ENCODE measurements at regions not wholly inside any gene's neighbourhood (a gene's known extent, or its start where the extent isn't known, plus 50 kb on each side); places are given as distances from the start of the nearest gene placed in this dataset.
"Not testable (repeated sequence)": the region's sequence is repeated elsewhere in the genome, so short reads cannot be mapped to it uniquely, and the experiment has no call there.

GRCh38 chr20:18876394-18876793 is 62.8 kb downstream of the SCP2D1 start:
- not testable (repeated sequence) for H3K4me1 ChIP-seq (ENCODE audit: insufficient read depth, low read length); H3K4me3 ChIP-seq (ENCODE audit: low read length); H3K9ac ChIP-seq (ENCODE audit: low read depth, low read length); H3K36me3 ChIP-seq (ENCODE audit: insufficient read depth, low read depth, low read length); H3K27ac ChIP-seq (ENCODE audit: low read length); H3K27me3 ChIP-seq (ENCODE audit: insufficient read depth, low read length); H3K9me3 ChIP-seq (ENCODE audit: insufficient read depth, low read depth, low read length)

DNA sequence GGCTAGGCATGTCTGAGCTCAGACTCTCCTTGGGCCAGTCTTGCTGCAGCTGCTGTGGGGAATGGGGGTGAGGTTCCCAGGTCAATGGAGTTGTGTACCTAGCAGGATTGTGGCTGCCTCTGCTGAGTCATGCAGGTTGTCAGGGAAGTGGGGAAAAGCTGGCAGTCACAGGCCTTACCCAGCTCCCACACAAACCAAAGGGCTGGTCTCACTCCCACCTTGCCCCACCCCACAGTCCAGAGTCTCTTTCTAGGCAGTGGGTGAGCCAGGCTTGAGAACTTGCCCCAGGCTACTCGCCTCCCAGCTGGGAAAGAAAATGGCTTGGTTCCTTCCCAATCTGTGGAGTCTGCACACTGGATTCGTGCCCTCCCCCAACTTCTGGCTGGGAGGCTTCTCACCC is 65.7 kb downstream of the SCP2D1 start:
- no peak overlapping the region for H3K9ac ChIP-seq (ENCODE audit: low read depth, low read length)
- no peaks in the 10 kb centered on the region for H3K9me3 ChIP-seq (ENCODE audit: insufficient read depth, low read depth, low read length)
- H3K27ac ChIP-seq (ENCODE audit: low read length), result no peak overlapping the region
- H3K4me3 ChIP-seq (ENCODE audit: low read length), result no peak overlapping the region
- H3K27me3 ChIP-seq (ENCODE audit: insufficient read depth, low read length), result no peaks in the 10 kb centered on the region
- H3K36me3 ChIP-seq (ENCODE audit: insufficient read depth, low read depth, low read length), result no peaks in the 10 kb centered on the region
- H3K4me1 ChIP-seq (ENCODE audit: insufficient read depth, low read length), result no peaks in the 10 kb centered on the region

- H3K27me3 ChIP-seq (ENCODE audit: insufficient read depth, low read length), result no peaks in the 10 kb centered on the region
- no peaks in the 10 kb centered on the region for H3K4me1 ChIP-seq (ENCODE audit: insufficient read depth, low read length)
- H3K27ac ChIP-seq (ENCODE audit: low read length), result no peak overlapping the region
- H3K9ac ChIP-seq (ENCODE audit: low read depth, low read length), result no peak overlapping the region
- H3K9me3 ChIP-seq (ENCODE audit: insufficient read depth, low read depth, low read length), result no peaks in the 10 kb centered on the region; the same call in 1 of the 2 replicates
- H3K36me3 ChIP-seq (ENCODE audit: insufficient read depth, low read depth, low read length), result no peaks in the 10 kb centered on the region
- no peak overlapping the region for H3K4me3 ChIP-seq (ENCODE audit: low read length)
Observed at GRCh38 chr20:18886756-18887155, 73.2 kb downstream of the SCP2D1 start.

GRCh38 chr20:18901980-18902737 is 88.6 kb downstream of the SCP2D1 start:
- Histone ChIP-seq H3K27ac (ENCODE audit: low read length) (no peak overlapping the region), H3K4me3 (ENCODE audit: low read length) (no peak overlapping the region), H3K9ac (ENCODE audit: low read depth, low read length) (no peak overlapping the region), H3K4me1 (ENCODE audit: insufficient read depth, low read length) (peaks cover 3% of the 10 kb centered on the region; the same call in 1 of the 2 replicates), H3K27me3 (ENCODE audit: insufficient read depth, low read length) (no peaks in the 10 kb centered on the region), H3K9me3 (ENCODE audit: insufficient read depth, low read depth, low read length) (no peaks in the 10 kb centered on the region), H3K36me3 (ENCODE audit: insufficient read depth, low read depth, low read length) (no peaks in the 10 kb centered on the region)

DNA sequence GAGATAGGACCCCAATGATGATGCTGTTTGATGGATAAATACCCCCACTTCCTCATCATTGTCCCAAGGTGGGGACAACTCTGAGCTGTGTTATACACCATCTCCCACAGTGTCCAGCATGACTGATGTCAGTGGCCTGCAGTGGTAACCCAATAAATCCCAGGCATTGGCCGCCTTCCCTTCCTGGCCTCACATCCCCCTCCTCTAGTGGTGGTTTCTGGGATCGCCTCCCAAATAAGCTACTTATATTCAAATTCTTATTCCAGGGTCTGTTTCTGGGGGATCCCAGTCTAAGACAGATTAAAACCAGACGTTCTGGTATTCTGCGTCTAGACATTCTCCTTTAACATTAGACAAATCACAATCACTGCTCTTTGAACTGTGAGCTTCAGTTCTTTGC is 90.6 kb downstream of the SCP2D1 start:
- H3K27me3 ChIP-seq (ENCODE audit: insufficient read depth, low read length), result no peaks in the 10 kb centered on the region
- H3K4me1 ChIP-seq (ENCODE audit: insufficient read depth, low read length), result peaks cover 11% of the 10 kb centered on the region
- H3K36me3 ChIP-seq (ENCODE audit: insufficient read depth, low read depth, low read length), result no peaks in the 10 kb centered on the region
- no peak overlapping the region for H3K4me3 ChIP-seq (ENCODE audit: low read length)
- H3K9ac ChIP-seq (ENCODE audit: low read depth, low read length), result no peak overlapping the region
- H3K9me3 ChIP-seq (ENCODE audit: insufficient read depth, low read depth, low read length), result no peaks in the 10 kb centered on the region
- H3K27ac ChIP-seq (ENCODE audit: low read length), result no peak overlapping the region

DNA sequence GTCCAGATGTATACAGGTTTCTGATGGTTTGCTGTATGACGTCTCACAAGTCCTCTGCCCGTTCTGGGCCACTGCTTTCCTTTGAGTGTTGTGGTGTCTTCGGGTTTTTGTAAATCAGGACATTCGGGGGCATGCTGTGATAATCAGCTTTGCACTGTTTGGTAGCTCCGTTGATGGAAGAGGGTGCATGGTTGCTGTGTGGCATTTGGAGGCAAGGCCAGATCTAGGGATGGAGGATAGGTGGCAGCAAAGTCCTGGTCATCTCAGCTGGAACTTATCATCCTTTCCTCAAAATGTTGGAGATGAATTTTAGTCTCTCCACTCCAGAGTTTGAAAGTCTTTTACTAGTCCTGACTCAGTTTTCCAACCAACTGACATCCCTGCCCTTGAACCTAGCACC is 91.0 kb downstream of the SCP2D1 start:
- Histone ChIP-seq H3K4me1 (ENCODE audit: insufficient read depth, low read length) (peaks cover 13% of the 10 kb centered on the region), H3K4me3 (ENCODE audit: low read length) (no peak overlapping the region), H3K27ac (ENCODE audit: low read length) (no peak overlapping the region), H3K36me3 (ENCODE audit: insufficient read depth, low read depth, low read length) (no peaks in the 10 kb centered on the region), H3K9ac (ENCODE audit: low read depth, low read length) (no peak overlapping the region), H3K27me3 (ENCODE audit: insufficient read depth, low read length) (no peaks in the 10 kb centered on the region), H3K9me3 (ENCODE audit: insufficient read depth, low read depth, low read length) (no peaks in the 10 kb centered on the region)

GRCh38 chr20:18906046-18906445 is 92.5 kb downstream of the SCP2D1 start:
- H3K9me3 ChIP-seq (ENCODE audit: insufficient read depth, low read depth, low read length), result no peaks in the 10 kb centered on the region
- peaks cover 13% of the 10 kb centered on the region for H3K4me1 ChIP-seq (ENCODE audit: insufficient read depth, low read length)
- no peak overlapping the region for H3K27ac ChIP-seq (ENCODE audit: low read length)
- H3K9ac ChIP-seq (ENCODE audit: low read depth, low read length), result no peak overlapping the region
- H3K36me3 ChIP-seq (ENCODE audit: insufficient read depth, low read depth, low read length), result no peaks in the 10 kb centered on the region
- H3K27me3 ChIP-seq (ENCODE audit: insufficient read depth, low read length), result no peaks in the 10 kb centered on the region
- no peak overlapping the region for H3K4me3 ChIP-seq (ENCODE audit: low read length)

DNA sequence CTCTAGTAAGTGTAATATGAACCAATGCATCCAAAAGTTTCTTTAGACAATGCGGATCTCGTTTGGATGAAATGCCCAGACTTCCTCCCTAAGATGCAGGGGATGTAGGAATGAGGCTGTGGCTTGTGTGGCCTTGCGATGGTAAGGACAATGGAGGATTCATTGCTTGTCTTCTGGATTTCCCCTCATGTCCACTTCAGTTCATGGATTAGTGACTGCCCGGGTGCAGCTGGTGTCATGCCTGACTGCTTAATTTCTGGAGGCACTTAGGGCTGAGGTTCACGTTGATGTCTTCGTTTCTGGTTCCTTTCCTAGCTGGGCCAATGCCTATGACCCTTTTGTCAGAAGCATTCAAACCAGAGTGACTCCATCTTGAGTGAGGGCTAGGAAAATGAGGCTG is 93.8 kb downstream of the SCP2D1 start:
- Histone ChIP-seq H3K9ac (ENCODE audit: low read depth, low read length) (no peak overlapping the region), H3K27me3 (ENCODE audit: insufficient read depth, low read length) (no peaks in the 10 kb centered on the region), H3K27ac (ENCODE audit: low read length) (no peak overlapping the region), H3K9me3 (ENCODE audit: insufficient read depth, low read depth, low read length) (no peaks in the 10 kb centered on the region), H3K4me3 (ENCODE audit: low read length) (no peak overlapping the region), H3K36me3 (ENCODE audit: insufficient read depth, low read depth, low read length) (no peaks in the 10 kb centered on the region), H3K4me1 (ENCODE audit: insufficient read depth, low read length) (peaks cover 12% of the 10 kb centered on the region)

GRCh38 chr20:18908109-18908508 is 94.5 kb downstream of the SCP2D1 start:
- no peaks in the 10 kb centered on the region for H3K9me3 ChIP-seq (ENCODE audit: insufficient read depth, low read depth, low read length)
- no peak overlapping the region for H3K9ac ChIP-seq (ENCODE audit: low read depth, low read length)
- peaks cover 12% of the 10 kb centered on the region for H3K4me1 ChIP-seq (ENCODE audit: insufficient read depth, low read length)
- H3K27me3 ChIP-seq (ENCODE audit: insufficient read depth, low read length), result no peaks in the 10 kb centered on the region
- no peak overlapping the region for H3K4me3 ChIP-seq (ENCODE audit: low read length)
- no peaks in the 10 kb centered on the region for H3K36me3 ChIP-seq (ENCODE audit: insufficient read depth, low read depth, low read length)
- H3K27ac ChIP-seq (ENCODE audit: low read length), result no peak overlapping the region

GRCh38 chr20:18909254-18909653 is 95.7 kb downstream of the SCP2D1 start:
- Histone ChIP-seq H3K27me3 (ENCODE audit: insufficient read depth, low read length) (no peaks in the 10 kb centered on the region), H3K4me1 (ENCODE audit: insufficient read depth, low read length) (peaks cover 12% of the 10 kb centered on the region), H3K9me3 (ENCODE audit: insufficient read depth, low read depth, low read length) (no peaks in the 10 kb centered on the region), H3K9ac (ENCODE audit: low read depth, low read length) (no peak overlapping the region), H3K27ac (ENCODE audit: low read length) (no peak overlapping the region), H3K4me3 (ENCODE audit: low read length) (no peak overlapping the region), H3K36me3 (ENCODE audit: insufficient read depth, low read depth, low read length) (no peaks in the 10 kb centered on the region)

GRCh38 chr20:18913701-18914100 is 100.1 kb downstream of the SCP2D1 start:
- H3K36me3 ChIP-seq (ENCODE audit: insufficient read depth, low read depth, low read length), result no peaks in the 10 kb centered on the region
- no peak overlapping the region for H3K27ac ChIP-seq (ENCODE audit: low read length)
- no peaks in the 10 kb centered on the region for H3K27me3 ChIP-seq (ENCODE audit: insufficient read depth, low read length)
- H3K4me3 ChIP-seq (ENCODE audit: low read length), result no peak overlapping the region
- H3K4me1 ChIP-seq (ENCODE audit: insufficient read depth, low read length), result peaks cover 9% of the 10 kb centered on the region
- no peak overlapping the region for H3K9ac ChIP-seq (ENCODE audit: low read depth, low read length)
- H3K9me3 ChIP-seq (ENCODE audit: insufficient read depth, low read depth, low read length), result no peaks in the 10 kb centered on the region

- no peak overlapping the region for H3K27ac ChIP-seq (ENCODE audit: low read length)
- no peak overlapping the region for H3K4me3 ChIP-seq (ENCODE audit: low read length)
- no peak overlapping the region for H3K9ac ChIP-seq (ENCODE audit: low read depth, low read length)
- 0 out of 2 replicates have a peak, but pooled peaks cover 3% of the 10 kb centered on the region for H3K4me1 ChIP-seq (ENCODE audit: insufficient read depth, low read length)
- H3K27me3 ChIP-seq (ENCODE audit: insufficient read depth, low read length), result no peaks in the 10 kb centered on the region
- no peaks in the 10 kb centered on the region for H3K9me3 ChIP-seq (ENCODE audit: insufficient read depth, low read depth, low read length)
- H3K36me3 ChIP-seq (ENCODE audit: insufficient read depth, low read depth, low read length), result no peaks in the 10 kb centered on the region
Observed at GRCh38 chr20:18914796-18915195, 101.2 kb downstream of the SCP2D1 start.

Measured in iPS-20b (cell line).